Effector memory CD4-positive, alpha-beta T cell (primary cell): ENCODE measurements at regions not wholly inside any gene's neighbourhood (a gene's known extent, or its start where the extent isn't known, plus 50 kb on each side); places are given as distances from the start of the nearest gene placed in this dataset.

Experiments used
- DNase-seq, 3 donors: peaks; one replicate each; pipeline ENCODE4 v3.0.0-alpha.2; 2020
- H3K27ac ChIP-seq: 2 replicates; pipeline ENCODE4 v1.7.0; 2013; ENCODE audit warnings: mild to moderate bottlenecking, low read length, moderate library complexity; ENCODE audit not compliant: insufficient read depth, poor library complexity, severe bottlenecking
- H3K27me3 ChIP-seq: replicated peaks from 2 replicates; pipeline ENCODE4 v1.7.0; 2013; ENCODE audit warnings: mild to moderate bottlenecking, low read length; ENCODE audit not compliant: insufficient read depth, control insufficient read depth, poor library complexity, severe bottlenecking
- H3K36me3 ChIP-seq: 2 replicates; pipeline ENCODE4 v1.7.0; 2013; ENCODE audit warnings: mild to moderate bottlenecking, low read length, moderate library complexity; ENCODE audit not compliant: control insufficient read depth, insufficient read depth
- H3K4me1 ChIP-seq: 2 replicates; pipeline ENCODE4 v1.7.0; 2013; ENCODE audit warnings: low read length, mild to moderate bottlenecking; ENCODE audit not compliant: control insufficient read depth, insufficient read depth, poor library complexity, severe bottlenecking
- H3K4me3 ChIP-seq: 2 replicates; pipeline ENCODE4 v1.7.0; 2013; ENCODE audit warnings: low read length, low read depth, mild to moderate bottlenecking; ENCODE audit not compliant: insufficient read depth, poor library complexity, severe bottlenecking
- H3K9me3 ChIP-seq: 2 replicates; pipeline ENCODE4 v1.7.0; 2013; ENCODE audit warnings: mild to moderate bottlenecking, low read length, moderate library complexity; ENCODE audit not compliant: control insufficient read depth

- Histone ChIP-seq H3K4me3 (no peak overlapping the region), H3K27me3 (no peaks in the 10 kb centered on the region), H3K9me3 (no peaks in the 10 kb centered on the region), H3K4me1 (no peaks in the 10 kb centered on the region), H3K27ac (no peak overlapping the region), H3K36me3 (no peaks in the 10 kb centered on the region)
- no peak for DNase-seq
These were observed 433.1 kb downstream of the NPHP4 start for GRCh38 chr1:5559078-5559477.

- H3K36me3 ChIP-seq: no peaks in the 10 kb centered on the region
- DNase-seq: no peak
- no peaks in the 10 kb centered on the region for H3K9me3 ChIP-seq
- no peaks in the 10 kb centered on the region for H3K4me1 ChIP-seq
- H3K27ac ChIP-seq: no peak overlapping the region
- no peaks in the 10 kb centered on the region for H3K27me3 ChIP-seq
- no peak overlapping the region for H3K4me3 ChIP-seq
These were observed 436.4 kb downstream of the NPHP4 start for GRCh38 chr1:5555853-5556252.

- Histone ChIP-seq H3K36me3 (no peaks in the 10 kb centered on the region), H3K4me3 (no peak overlapping the region), H3K4me1 (no peaks in the 10 kb centered on the region), H3K27ac (no peak overlapping the region), H3K27me3 (no peaks in the 10 kb centered on the region), H3K9me3 (no peaks in the 10 kb centered on the region)
- DNase-seq: no peak
These were observed 437.4 kb downstream of the NPHP4 start for GRCh38 chr1:5554784-5555183.

- DNase-seq: no peak
- Histone ChIP-seq H3K4me3 (no peak overlapping the region), H3K27ac (no peak overlapping the region), H3K36me3 (no peaks in the 10 kb centered on the region), H3K9me3 (no peaks in the 10 kb centered on the region), H3K4me1 (no peaks in the 10 kb centered on the region), H3K27me3 (no peaks in the 10 kb centered on the region)
These were observed 438.1 kb downstream of the NPHP4 start for GRCh38 chr1:5554111-5554510.

GRCh38 chr1:5552787-5553484 is 439.3 kb downstream of the NPHP4 start:
- H3K36me3 ChIP-seq: no peaks in the 10 kb centered on the region
- no peak for DNase-seq
- H3K4me3 ChIP-seq: no peak overlapping the region
- H3K4me1 ChIP-seq: no peaks in the 10 kb centered on the region
- no peak overlapping the region for H3K27ac ChIP-seq
- H3K9me3 ChIP-seq: no peaks in the 10 kb centered on the region
- H3K27me3 ChIP-seq: no peaks in the 10 kb centered on the region

DNA sequence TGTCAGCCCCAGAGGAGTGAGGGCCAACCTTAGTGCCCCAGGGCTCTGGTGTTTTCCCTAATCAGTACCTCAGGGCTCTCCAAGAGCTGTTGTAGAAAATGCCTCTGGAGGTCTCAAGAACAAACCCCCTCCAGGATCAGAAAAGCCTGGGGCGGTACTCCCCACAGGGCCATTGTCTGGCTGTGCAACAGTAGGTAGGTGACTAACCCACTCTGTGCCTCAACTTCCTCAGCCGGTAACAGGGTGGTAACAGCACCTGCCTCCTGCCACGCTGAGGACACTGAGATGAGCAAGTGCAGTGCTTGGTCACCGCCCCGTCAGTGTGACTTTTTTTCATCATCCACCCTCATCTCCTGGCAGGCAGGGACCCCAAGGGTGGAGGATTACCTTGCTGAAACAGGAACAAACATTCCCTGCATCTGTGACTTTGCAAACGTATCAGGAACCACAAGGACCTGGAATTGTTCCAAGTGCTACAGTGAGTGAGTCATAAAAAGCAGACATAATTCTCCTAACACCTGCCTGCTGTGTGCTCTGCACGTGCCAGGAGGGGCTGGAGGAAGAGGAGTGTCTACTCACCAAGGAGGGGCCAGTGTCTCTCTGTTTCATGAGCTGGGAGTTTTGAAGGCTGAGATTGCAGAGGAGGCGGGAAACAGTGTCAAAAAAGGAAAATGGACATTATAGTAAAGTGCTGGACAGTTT is 440.8 kb downstream of the NPHP4 start:
- H3K36me3 ChIP-seq: no peaks in the 10 kb centered on the region
- no peaks in the 10 kb centered on the region for H3K9me3 ChIP-seq
- no peak overlapping the region for H3K4me3 ChIP-seq
- no peaks in the 10 kb centered on the region for H3K4me1 ChIP-seq
- no peak overlapping the region for H3K27ac ChIP-seq
- no peak for DNase-seq
- H3K27me3 ChIP-seq: no peaks in the 10 kb centered on the region

- Histone ChIP-seq H3K4me1 (no peaks in the 10 kb centered on the region), H3K9me3 (no peaks in the 10 kb centered on the region), H3K36me3 (no peaks in the 10 kb centered on the region), H3K27me3 (no peaks in the 10 kb centered on the region), H3K4me3 (no peak overlapping the region), H3K27ac (no peak overlapping the region)
- DNase-seq: no peak
These were observed 444.0 kb downstream of the NPHP4 start for GRCh38 chr1:5548266-5548665.

DNA sequence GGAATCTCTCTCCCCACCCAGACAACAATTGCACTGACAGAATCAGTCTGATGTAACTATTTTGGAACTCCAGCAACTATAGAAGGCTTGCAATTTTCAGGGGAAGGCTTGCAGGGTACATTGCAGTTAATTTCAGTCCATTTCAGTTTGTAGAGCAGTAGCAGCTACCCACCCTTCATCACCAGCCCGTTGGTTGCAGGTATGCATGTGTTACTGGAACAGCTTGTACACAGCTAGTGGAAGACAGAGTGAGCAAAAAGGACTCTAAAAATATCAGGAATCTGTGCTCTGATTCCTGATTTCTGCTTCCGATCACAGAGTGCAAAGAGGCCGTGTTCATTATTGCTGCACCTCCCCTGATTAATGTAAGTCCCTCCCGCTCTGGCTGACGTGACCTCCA is 449.0 kb downstream of the NPHP4 start:
- Histone ChIP-seq H3K27ac (no peak overlapping the region), H3K36me3 (no peaks in the 10 kb centered on the region)

DNA sequence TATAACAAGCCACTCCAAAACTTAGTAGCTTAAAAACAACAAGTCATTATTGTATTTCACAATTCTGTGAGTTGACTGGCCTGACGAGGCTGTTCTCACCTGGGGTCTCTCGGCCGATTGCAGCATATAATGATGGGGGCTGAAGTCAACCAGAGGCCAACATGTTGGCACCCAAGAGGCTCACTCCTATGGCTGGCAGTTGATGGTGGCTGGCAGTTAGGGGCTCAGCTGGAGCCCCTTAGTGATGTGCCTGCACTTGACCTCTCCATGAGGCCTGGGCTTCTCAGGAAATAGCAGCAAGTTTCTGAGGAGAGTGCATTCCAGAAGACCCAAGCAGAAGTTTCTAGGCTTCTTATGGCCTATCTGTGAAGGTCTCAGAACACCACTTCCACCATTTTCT is 459.4 kb downstream of the NPHP4 start:
- no peaks in the 10 kb centered on the region for H3K9me3 ChIP-seq
- DNase-seq: no peak
- H3K4me3 ChIP-seq: no peak overlapping the region
- no peaks in the 10 kb centered on the region for H3K4me1 ChIP-seq
- H3K27me3 ChIP-seq: no peaks in the 10 kb centered on the region
- H3K36me3 ChIP-seq: no peaks in the 10 kb centered on the region
- H3K27ac ChIP-seq: no peak overlapping the region

More for the DNA sequence above, 449.0 kb downstream of the NPHP4 start:
- DNase-seq: no peak
- H3K4me3 ChIP-seq: no peak overlapping the region
- no peaks in the 10 kb centered on the region for H3K4me1 ChIP-seq
- no peaks in the 10 kb centered on the region for H3K9me3 ChIP-seq
- H3K27me3 ChIP-seq: no peaks in the 10 kb centered on the region

DNA sequence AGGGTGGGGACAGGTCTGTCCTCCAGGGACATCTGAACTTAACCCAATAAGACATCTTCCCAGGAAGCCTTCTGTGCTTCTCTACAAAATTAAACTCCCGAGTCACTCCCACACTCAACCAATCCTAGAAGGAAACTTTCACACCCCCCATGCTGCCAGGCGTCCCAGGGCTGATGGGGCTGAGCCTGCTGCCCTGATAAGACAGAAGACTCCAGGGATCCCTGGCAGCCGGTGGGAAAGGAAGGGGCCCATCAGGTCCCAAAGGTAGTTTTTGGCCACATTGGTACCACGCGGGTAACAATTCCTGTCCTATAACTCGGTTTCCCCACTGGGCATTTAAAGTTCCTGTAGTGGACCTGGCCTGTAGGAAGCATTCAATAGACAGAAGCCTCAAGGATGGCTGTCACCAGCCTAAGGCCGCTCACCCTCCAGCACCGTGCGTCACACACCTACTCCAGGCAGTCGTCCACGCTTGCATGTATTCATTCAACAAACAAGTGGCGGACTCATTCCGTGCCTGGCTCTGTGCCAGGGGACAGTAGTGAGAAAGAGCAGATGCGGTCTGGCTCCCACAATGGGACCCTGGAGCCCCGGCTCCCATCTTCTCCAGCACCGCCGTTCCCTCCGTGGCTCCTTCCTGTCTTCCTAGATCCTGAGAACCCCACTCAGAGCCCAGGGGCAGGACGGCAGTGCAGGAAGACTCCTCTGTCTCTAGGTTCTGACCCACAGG is 465.2 kb downstream of the NPHP4 start:
- Histone ChIP-seq H3K4me3 (no peak overlapping the region), H3K36me3 (no peaks in the 10 kb centered on the region), H3K27ac (no peak overlapping the region), H3K9me3 (no peaks in the 10 kb centered on the region), H3K4me1 (no peaks in the 10 kb centered on the region), H3K27me3 (no peaks in the 10 kb centered on the region)
- DNase-seq: no peak
